Spleen (tissue), 11 donors: ENCODE measurements at regions not wholly inside any gene's neighbourhood (a gene's known extent, or its start where the extent isn't known, plus 50 kb on each side); places are given as distances from the start of the nearest gene placed in this dataset.

ENCODE experiments used
- DNase-seq: peaks from one replicate; pipeline ENCODE4 v3.0.0-alpha.2; 2020
- H3K27ac ChIP-seq, 8 donors: fragments of 200-600 bp; sonication (generic) in 7 of 8; 1 replicate in 4 of 8; 2 replicates in 4 of 8; pipeline versions ENCODE4 v1.5.0 to v1.8.0; 2016 to 2021; ENCODE audit warnings: inconsistent platforms in 4 of 8, mild to moderate bottlenecking in 4 of 8, moderate library complexity in 1 of 8
- H3K27me3 ChIP-seq, 7 donors: fragments of 200-600 bp; sonication (generic) in 6 of 7; replicated peaks in 1 of 7; 1 replicate in 4 of 7; 2 replicates in 3 of 7; pipeline versions ENCODE4 v1.5.0 to v1.8.0; 2016 to 2021; ENCODE audit warnings: inconsistent platforms in 3 of 7, mild to moderate bottlenecking in 1 of 7
- H3K36me3 ChIP-seq, 6 donors: fragments of 200-600 bp; sonication (generic) in 5 of 6; 1 replicate in 4 of 6; 2 replicates in 2 of 6; pipeline versions ENCODE4 v1.5.0 to v1.8.0; 2016 to 2021; ENCODE audit warnings: inconsistent platforms in 2 of 6
- H3K4me1 ChIP-seq, 6 donors: fragments of 200-600 bp; sonication (generic) in 5 of 6; 1 replicate in 3 of 6; 2 replicates in 3 of 6; pipeline versions ENCODE4 v1.5.0 to v1.8.0; 2016 to 2021; ENCODE audit warnings: inconsistent platforms in 3 of 6
- H3K4me3 ChIP-seq, 8 donors: fragments of 200-600 bp; sonication (generic) in 7 of 8; 1 replicate in 4 of 8; 2 replicates in 4 of 8; pipeline versions ENCODE4 v1.5.0 to v1.8.0; 2016 to 2021; ENCODE audit warnings: inconsistent platforms in 4 of 8, mild to moderate bottlenecking in 4 of 8, moderate library complexity in 2 of 8
- H3K9me3 ChIP-seq, 8 donors: fragments of 200-600 bp; sonication (generic) in 7 of 8; 1 replicate in 4 of 8; 2 replicates in 4 of 8; pipeline versions ENCODE4 v1.5.0 to v1.8.0; 2016 to 2021; ENCODE audit warnings: inconsistent platforms in 4 of 8
- CTCF ChIP-seq, 11 experiments: fragments of 200-600 bp in 7 of 11; fragments of 450-650 bp in 4 of 11; sonication (generic) in 4 of 11; IDR thresholded peaks in 8 of 11; conservative IDR thresholded peaks in 3 of 11; 1 replicate in 7 of 11; 2 replicates in 4 of 11; pipeline versions ENCODE4 v1.4.0 to v1.8.0; 2016 to 2021; ENCODE audit warnings: antibody characterized with exemption in 11 of 11, inconsistent platforms in 4 of 11, mild to moderate bottlenecking in 1 of 11
- POLR2A ChIP-seq, 3 donors: fragments of 450-650 bp; IDR thresholded peaks; one replicate each; pipeline ENCODE4 v1.5.1; 2017; ENCODE audit warnings: antibody characterized with exemption in 3 of 3, mild to moderate bottlenecking in 1 of 3
- POLR2AphosphoS5 ChIP-seq, 3 donors: sonication (generic); formaldehyde crosslinking; IDR thresholded peaks; one replicate each; pipeline ENCODE4 v1.5.1; 2017; ENCODE audit warnings: antibody characterized with exemption in 3 of 3
- WGBS, 5 donors: extraction: QIAGEN DNeasy Blood & Tissue Kit in 3 of 5; methylation state at CpG; one replicate each; pipeline versions ENCODE4 v1.1.5 to v1.1.7; 2013 to 2018; 5-methylcytosine and 5-hydroxymethylcytosine counted together
- intact Hi-C: fragments of 100-400 bp; cut with DNase I; formaldehyde crosslinking; loops from one replicate; pipeline ENCODE4 v1.15.0; 2023; ENCODE audit warnings: low total_unique reads
- donor health status: healthy with polysubstance abuse.
- donor health status: DM: no; HTN: no; CAD: no; lungs with moderate emphysema.
- donor health status: DM: no; HTN: no; CAD: no.
- donor health status: Bipolar disorder and iron deficiency.
- donor health status: healthy.
- donor health status: DM: no; HTN: no; CAD: no.
- donor health status: DM: yes; HTN: yes; CAD: no.

DNA sequence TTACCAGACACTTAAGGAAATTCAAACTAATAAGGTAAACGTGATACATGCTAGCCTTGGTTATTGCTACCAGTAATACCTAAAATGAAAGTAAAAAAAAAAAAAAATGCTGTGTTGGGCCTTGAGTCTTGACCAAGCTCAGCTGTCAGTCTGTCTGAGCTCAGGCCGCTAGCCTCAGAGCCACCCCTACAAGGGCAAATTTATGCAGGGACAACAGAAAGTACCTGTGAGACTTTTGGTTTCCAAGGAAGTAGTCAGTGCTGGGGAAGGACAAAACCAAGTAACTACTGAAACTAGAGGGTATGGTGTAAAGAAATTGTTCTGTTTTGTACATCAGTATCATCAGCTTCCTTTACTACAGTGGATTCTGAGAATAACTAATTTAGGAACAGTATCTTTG is 134.3 kb upstream of the SLITRK5 start:
- TF ChIP-seq CTCF (IDR thresholded peaks at IDR 0.05 in 8 of 11, conservative IDR thresholded peaks at IDR 0.05 in 3 of 11) (no peak), POLR2AphosphoS5 (IDR thresholded peaks at IDR 0.05) (no peak), POLR2A (IDR thresholded peaks at IDR 0.05) (no peak)
- H3K4me1 ChIP-seq = no peaks in the 10 kb centered on the region
- WGBS, 5 donors = 63 to 91% (median 72%) methylated on average over 2 of the region's 2 CpGs
- no peak overlapping the region for H3K27ac ChIP-seq
- H3K9me3 ChIP-seq = peaks cover 0 to 15% (median 0%) of the 10 kb centered on the region in 8 donors
- DNase-seq = no peak
- H3K36me3 ChIP-seq = no peaks in the 10 kb centered on the region
- H3K27me3 ChIP-seq = no peaks in the 10 kb centered on the region
- no peak overlapping the region for H3K4me3 ChIP-seq
- intact Hi-C loops = no loop called here

DNA sequence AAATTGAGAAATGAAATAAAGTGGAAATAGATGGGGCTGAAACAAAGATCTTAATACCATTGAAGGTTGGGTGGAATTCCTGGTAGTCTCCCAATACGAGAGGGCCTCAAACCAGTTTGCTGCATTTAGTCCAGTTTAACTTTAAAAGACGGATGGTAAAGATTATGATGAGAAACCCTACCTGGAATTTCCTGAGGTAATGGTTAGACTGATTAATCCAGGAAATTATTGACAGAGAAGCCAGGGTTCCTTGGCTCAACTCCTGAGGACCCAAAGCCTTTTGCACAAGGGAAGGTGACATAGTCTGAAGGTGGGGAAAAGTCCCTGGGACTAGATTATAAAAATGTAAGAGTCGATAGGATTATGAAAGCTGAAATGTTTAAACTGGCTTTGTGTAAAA is 133.2 kb upstream of the SLITRK5 start:
- H3K27me3 ChIP-seq = no peaks in the 10 kb centered on the region
- H3K36me3 ChIP-seq = no peaks in the 10 kb centered on the region
- WGBS, 5 donors = 77 to 89% (median 82%) methylated on average over 3 of the region's 3 CpGs
- no peak overlapping the region for H3K27ac ChIP-seq
- intact Hi-C loops = no loop called here
- TF ChIP-seq CTCF (IDR thresholded peaks at IDR 0.05 in 8 of 11, conservative IDR thresholded peaks at IDR 0.05 in 3 of 11) = no peak
- no peak for TF ChIP-seq POLR2AphosphoS5 (IDR thresholded peaks at IDR 0.05)
- H3K4me3 ChIP-seq = no peak overlapping the region
- DNase-seq = no peak
- H3K9me3 ChIP-seq = peaks cover 0 to 21% (median 0%) of the 10 kb centered on the region in 8 donors
- no peaks in the 10 kb centered on the region for H3K4me1 ChIP-seq

DNA sequence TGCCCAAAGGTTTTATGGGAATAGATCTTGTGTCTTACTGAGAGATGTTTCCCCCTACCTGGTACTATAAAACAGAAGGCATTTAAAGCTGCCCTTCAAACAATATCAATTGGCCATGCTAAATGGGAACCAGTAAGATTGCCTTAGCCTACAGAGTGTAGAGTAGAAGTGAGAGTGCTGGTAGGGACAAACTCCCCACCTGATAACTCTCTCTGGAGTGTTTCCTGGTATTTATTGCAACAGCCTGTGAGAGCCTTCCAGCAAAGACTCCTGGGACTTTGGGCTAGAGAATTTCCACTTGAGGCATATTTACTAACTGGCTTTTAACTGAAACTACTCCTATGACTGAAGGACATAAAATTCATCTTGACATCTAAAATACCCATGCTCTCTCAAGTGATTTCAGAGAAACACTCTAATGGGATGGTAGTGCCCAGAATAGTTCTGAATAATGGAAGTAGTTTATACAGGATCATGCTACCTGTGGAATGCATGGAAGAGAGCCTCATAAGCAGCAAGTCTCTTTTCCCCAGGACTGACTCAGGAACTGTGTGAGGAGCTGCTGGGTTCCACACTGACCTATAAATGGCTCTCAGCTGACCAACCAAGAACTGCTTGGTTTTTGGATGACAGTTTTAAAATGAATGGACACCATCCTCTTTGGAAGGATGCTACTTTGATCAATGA is 132.7 kb upstream of the SLITRK5 start:
- Histone ChIP-seq H3K4me3 (no peak overlapping the region), H3K4me1 (no peaks in the 10 kb centered on the region), H3K27me3 (no peaks in the 10 kb centered on the region), H3K9me3 (peaks cover 0 to 25% (median 0%) of the 10 kb centered on the region in 8 donors), H3K27ac (no peak overlapping the region), H3K36me3 (no peaks in the 10 kb centered on the region)
- intact Hi-C loops = no loop called here
- DNase-seq = no peak
- TF ChIP-seq POLR2A (IDR thresholded peaks at IDR 0.05) = no peak
- TF ChIP-seq CTCF (IDR thresholded peaks at IDR 0.05 in 8 of 11, conservative IDR thresholded peaks at IDR 0.05 in 3 of 11) = no peak

GRCh38 chr13:87553142-87553541 is 118.0 kb upstream of the SLITRK5 start:
- intact Hi-C loops = no loop called here
- H3K36me3 ChIP-seq = no peaks in the 10 kb centered on the region
- no peak for DNase-seq
- H3K4me3 ChIP-seq = no peak overlapping the region
- TF ChIP-seq POLR2AphosphoS5 (IDR thresholded peaks at IDR 0.05) = no peak
- peaks cover 0 to 3% (median 0%) of the 10 kb centered on the region in 8 donors for H3K9me3 ChIP-seq
- H3K27me3 ChIP-seq = no peaks in the 10 kb centered on the region
- 90 to 96% (median 92%) methylated on average over 3 of the region's 3 CpGs for WGBS, 5 donors
- no peaks in the 10 kb centered on the region for H3K4me1 ChIP-seq
- H3K27ac ChIP-seq = no peak overlapping the region

DNA sequence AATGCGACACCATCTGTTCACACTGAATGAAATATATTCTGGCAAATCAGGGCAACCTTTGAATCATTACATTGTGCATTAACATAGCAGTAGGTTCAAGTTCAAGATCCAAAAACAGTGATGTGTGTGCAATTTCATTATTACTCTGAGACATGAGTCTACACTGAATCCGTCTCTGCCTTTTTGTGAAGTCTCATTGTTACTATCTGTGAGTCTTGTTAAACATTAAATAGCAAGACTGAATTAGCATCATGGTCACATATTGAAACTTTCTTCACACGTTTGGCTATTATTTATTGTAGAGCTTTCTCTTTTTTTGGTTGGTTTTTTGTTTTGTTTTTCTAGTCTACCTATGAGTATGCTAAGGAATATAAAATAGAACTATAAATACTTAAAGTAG is 117.1 kb upstream of the SLITRK5 start:
- Histone ChIP-seq H3K27me3 (no peaks in the 10 kb centered on the region), H3K27ac (no peak overlapping the region), H3K4me3 (no peak overlapping the region), H3K9me3 (peaks cover 0 to 3% (median 0%) of the 10 kb centered on the region in 8 donors), H3K4me1 (no peaks in the 10 kb centered on the region), H3K36me3 (no peaks in the 10 kb centered on the region)
- 74 to 88% (median 78%) methylated on average over 3 of the region's 3 CpGs for WGBS, 5 donors
- no peak for TF ChIP-seq POLR2A (IDR thresholded peaks at IDR 0.05)
- TF ChIP-seq POLR2AphosphoS5 (IDR thresholded peaks at IDR 0.05) = no peak
- no peak for TF ChIP-seq CTCF (IDR thresholded peaks at IDR 0.05 in 8 of 11, conservative IDR thresholded peaks at IDR 0.05 in 3 of 11)
- no peak for DNase-seq
- intact Hi-C loops = no loop called here
